GM12872 (cell line): ENCODE measurements at regions not wholly inside any gene's neighbourhood (a gene's known extent, or its start where the extent isn't known, plus 50 kb on each side); places are given as distances from the start of the nearest gene placed in this dataset.

ENCODE experiments used
- TF ChIP-seq, protein P1 (sequence below): IDR thresholded peaks from 3 replicates; pipeline ENCODE4 v1.5.1; 2011; ENCODE audit warnings: low read depth, mild to moderate bottlenecking, low read length, moderate library complexity; ENCODE audit not compliant: insufficient read depth

DNA sequence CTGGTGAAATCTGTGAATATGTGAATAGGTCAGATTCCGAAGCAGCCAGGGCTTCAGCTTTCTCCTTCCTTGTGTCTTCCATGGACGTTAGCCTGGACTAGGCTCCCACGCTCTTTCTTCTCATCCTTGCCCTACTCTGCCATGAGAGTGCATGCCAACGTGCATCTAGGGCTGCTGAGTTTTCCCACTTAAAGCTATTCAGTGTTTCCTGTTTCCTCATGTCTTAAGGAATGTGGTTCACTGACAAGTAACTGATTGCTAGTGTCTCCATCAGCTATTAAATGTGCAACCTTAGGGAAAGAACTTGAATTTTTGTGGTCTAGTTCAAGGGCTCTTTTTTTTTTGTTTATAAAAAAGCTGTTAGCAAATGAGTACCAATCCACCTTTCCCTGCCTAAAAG, 642.3 kb upstream of the LINC00305 start:
- TF ChIP-seq, protein P1, sequence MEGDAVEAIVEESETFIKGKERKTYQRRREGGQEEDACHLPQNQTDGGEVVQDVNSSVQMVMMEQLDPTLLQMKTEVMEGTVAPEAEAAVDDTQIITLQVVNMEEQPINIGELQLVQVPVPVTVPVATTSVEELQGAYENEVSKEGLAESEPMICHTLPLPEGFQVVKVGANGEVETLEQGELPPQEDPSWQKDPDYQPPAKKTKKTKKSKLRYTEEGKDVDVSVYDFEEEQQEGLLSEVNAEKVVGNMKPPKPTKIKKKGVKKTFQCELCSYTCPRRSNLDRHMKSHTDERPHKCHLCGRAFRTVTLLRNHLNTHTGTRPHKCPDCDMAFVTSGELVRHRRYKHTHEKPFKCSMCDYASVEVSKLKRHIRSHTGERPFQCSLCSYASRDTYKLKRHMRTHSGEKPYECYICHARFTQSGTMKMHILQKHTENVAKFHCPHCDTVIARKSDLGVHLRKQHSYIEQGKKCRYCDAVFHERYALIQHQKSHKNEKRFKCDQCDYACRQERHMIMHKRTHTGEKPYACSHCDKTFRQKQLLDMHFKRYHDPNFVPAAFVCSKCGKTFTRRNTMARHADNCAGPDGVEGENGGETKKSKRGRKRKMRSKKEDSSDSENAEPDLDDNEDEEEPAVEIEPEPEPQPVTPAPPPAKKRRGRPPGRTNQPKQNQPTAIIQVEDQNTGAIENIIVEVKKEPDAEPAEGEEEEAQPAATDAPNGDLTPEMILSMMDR = no peak

DNA sequence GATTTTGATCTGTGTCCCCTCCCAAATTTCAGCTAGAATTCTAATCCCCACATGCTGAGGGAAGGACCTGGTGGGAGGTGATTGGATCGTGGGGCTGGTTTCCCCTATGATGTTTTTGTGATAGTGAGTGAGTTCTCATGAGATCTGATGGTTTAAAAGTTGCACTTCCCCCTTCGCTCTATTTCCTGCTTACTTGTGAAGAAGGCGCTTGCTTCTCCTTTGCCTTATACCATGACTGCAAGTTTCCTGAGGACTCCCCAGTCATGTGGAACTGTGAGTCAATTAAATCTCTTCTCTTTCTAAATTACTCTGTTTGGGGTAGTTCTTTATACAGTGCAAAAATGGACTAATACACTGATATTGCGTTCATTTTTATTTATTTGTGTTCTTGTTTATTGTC, 636.8 kb upstream of the LINC00305 start:
- TF ChIP-seq, protein P1 = no peak

DNA sequence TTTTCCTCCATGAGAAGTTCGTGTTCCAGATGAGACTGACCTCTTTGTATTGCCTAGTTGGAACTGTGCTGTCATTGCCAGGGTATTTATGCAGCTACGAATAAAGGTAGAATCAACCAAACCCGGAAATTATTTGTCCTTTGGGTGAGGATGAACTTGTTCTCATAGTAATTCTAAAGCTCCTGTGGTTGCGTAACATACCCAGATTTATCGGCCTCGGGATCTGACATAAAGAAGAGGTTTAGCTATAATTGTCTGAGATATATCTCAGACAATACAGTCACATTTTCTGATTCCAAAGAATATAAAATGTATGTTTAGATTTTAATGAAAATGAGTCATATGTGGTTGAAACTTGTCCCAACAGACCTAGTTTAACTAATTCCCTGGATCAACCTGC, 628.7 kb upstream of the LINC00305 start:
- TF ChIP-seq, protein P1 = no peak

DNA sequence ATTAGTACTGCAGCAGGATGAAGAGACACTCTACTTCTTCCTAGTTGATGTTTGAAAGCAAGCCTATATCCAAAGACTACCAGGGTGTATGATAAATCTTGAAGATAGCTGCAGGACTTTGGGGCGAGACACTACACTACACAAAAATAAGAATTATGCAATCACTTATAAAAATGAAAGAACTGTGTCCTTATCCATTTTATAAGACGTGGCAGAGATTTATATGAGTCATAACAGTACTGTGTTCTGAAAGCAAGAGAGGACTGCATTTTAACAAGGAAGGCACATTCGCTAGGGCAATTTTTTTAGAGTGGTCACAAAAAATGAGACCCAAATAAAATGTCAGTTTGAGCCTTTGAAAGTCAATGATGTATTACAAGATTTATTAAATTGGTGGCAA, 617.0 kb upstream of the LINC00305 start:
- TF ChIP-seq, protein P1 = no peak

DNA sequence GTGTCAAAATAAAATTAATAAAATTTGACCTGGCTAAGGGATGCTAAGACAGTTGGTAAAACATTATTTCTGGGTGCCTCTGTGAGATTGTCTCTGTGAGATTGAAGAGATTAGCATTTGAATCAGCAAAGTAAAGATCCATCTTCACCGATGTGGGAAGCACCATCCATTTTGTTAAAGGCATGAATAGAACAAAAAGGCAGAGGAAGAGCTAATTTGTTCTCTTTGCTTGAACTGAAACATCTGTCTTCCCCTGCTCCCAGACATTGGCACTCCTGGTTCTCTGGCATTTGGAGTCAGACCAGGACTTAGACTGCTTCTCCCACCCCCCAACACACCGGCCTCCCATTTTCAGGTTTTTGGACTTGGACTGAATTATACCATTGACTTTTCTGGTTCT, 603.8 kb upstream of the LINC00305 start:
- TF ChIP-seq, protein P1 = no peak

DNA sequence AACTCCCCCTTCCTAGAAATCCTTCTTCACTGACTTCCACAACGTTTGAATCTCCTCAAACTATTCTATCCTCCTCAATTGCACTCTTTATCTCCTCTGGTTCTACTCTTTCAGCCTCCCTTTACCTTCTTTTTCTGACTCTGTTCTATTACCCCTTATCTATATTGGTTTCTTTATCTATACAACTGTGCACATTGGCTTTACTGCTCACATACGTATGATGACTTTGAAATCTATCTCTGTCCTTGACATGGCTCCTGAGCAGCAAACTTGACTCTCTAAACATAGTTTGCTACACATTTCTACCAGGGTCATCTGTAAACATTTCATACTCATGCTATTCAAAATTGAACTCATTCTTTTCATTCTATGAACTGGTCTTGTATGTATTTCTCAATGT, 601.0 kb upstream of the LINC00305 start:
- TF ChIP-seq, protein P1 = no peak

DNA sequence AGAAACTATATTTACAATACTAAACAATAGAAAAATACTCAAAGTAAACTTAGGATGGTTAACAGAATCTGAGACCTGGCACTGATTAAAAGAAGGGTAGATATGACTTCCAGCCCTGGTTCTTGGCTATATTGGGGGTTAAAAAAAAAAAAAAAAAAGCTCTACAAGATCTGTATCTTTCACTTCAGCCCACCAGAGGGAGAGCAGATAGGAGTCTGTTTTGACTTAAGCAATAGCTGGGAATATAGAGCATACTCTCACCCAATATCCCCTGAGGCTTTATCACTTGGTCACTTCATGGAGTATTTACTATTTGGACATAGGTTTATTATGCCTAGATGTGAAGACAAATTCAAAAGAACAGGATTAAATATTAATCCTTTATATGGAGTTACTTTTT, 598.9 kb upstream of the LINC00305 start:
- TF ChIP-seq, protein P1 = no peak

DNA sequence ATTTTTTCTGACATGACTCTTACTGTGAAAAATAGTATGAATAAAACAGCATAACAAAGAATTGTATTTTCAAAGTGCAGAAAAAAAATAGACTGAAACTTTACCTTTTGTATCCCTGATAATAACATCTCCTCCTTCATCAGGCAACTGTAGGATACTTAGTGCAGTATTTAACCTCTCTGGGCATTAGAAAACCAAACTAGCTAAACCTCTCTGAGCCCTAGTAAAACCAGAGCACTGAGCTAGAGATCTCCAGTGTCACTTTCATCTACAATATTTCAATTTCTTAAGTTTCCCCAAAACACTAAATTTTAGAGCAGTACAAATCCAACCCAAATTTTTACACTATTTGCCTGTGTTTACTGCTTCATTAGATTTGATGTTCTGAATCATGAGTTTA, 594.0 kb upstream of the LINC00305 start:
- TF ChIP-seq, protein P1 = no peak
